Motor neuron (in vitro differentiated cells): ENCODE measurements at regions not wholly inside any gene's neighbourhood (a gene's known extent, or its start where the extent isn't known, plus 50 kb on each side); places are given as distances from the start of the nearest gene placed in this dataset.

ENCODE experiments used
- ATAC-seq, 8 experiments: fragments of 200-7000 bp; cut with Tn5 transposase; replicated peaks in 6 of 8; 2 replicates each; pipeline ENCODE4 v1.8.0; 2021; ENCODE audit warnings: mild to moderate bottlenecking in 8 of 8, moderate library complexity in 8 of 8
- H3K27ac ChIP-seq, 2 donors: fragments of 250-450 bp; sonication (Bioruptor Pico); 2 replicates each; pipeline ENCODE4 v1.9.0; 2021; ENCODE audit warnings: antibody characterized with exemption in 2 of 2, mild to moderate bottlenecking in 2 of 2, moderate library complexity in 1 of 2
- H3K4me1 ChIP-seq, 2 donors: fragments of 250-450 bp; sonication (Bioruptor Pico); replicated peaks in 1 of 2; 2 replicates each; pipeline ENCODE4 v1.6.1; 2021; ENCODE audit warnings: antibody characterized with exemption in 2 of 2, mild to moderate bottlenecking in 2 of 2, moderate library complexity in 1 of 2
- H3K4me3 ChIP-seq, 5 donors: fragments of 250-450 bp; sonication (Bioruptor Pico); 2 replicates each; pipeline ENCODE4 v1.9.0; 2021; ENCODE audit warnings: antibody characterized with exemption in 5 of 5, mild to moderate bottlenecking in 5 of 5, moderate library complexity in 4 of 5
- WGBS, 10 experiments: fragments of 450-650 bp; shearing (Covaris generic); methylation state at CpG; one replicate each; pipeline ENCODE4 v1.0.0; 2022; 5-methylcytosine and 5-hydroxymethylcytosine counted together
- in situ Hi-C, 9 experiments: fragments of 400-800 bp; cut with MboI; loops; one replicate each; pipeline ENCODE4 v1.15.0; 2021; ENCODE audit warnings: low sequenced_read_pairs in 9 of 9, low pct_unique_long_range_greater_than_20kb in 2 of 9; ENCODE audit not compliant: unreplicated experiment in 9 of 9

DNA sequence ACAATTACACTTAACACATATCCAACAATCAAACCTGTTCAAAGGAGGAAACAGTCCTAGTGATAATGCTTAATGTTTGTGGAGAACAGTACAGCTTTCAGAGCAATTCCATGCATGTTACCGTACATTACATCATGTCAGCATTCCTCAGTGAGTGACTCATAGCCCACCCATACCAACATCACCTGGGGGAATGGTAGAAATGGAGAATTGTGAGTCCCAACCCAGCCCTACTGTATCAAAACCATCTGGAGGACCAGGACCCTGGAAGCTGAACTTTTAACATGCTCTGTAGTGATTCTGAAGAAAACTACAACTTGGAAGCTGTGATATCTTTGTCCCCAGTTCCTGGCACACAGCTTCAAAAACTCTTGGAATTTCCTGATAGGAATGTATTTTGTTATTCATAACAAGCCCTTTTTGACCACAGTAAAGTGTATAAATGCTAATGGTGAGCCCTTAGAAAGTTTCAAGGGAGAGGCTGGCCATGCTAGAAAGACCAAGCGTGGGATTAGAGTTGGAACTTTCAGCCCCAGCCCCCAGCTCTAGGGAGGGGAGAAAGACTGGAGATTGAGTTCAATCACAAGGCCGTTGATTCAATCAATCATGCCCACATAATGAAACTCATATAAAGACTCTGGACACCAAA, 301.1 kb downstream of the BUD13 start:
- 0 to 90% (median 51%) methylated on average over 1 to 2 of the region's 3 CpGs; no CpG with 5 or more reads in 2 of the 10 experiments for WGBS, 10 experiments
- Histone ChIP-seq H3K4me3 (no peak overlapping the region), H3K4me1 (peaks cover 43 to 59% of the 10 kb centered on the region in 2 donors), H3K27ac (peak overlapping the region; percentile 28 to 72)
- in situ Hi-C loops: no loop called here
- peak; percentile 40 to 94 (median 68) for ATAC-seq

DNA sequence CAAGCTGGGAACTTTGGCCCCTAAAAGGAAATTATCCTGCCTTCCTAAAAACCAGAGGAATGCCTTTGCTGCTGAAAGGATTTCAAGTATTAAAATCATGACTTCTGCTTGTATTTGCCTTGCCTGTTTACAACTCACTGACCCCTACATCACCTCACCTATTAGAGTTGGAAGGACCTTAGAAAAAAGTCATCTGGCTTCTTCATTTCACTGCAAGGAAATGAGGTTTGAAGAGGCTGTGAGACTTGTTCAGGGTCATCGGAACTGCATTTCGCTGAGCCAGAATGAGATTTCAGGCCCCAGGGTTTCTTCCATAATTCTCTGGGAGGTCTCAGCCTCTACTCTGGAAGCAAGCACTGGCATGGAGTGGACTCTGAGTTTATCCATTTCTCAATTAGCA, 304.1 kb downstream of the BUD13 start:
- in situ Hi-C loops: no loop called here
- no peak overlapping the region for H3K27ac ChIP-seq
- ATAC-seq: no peak
- peaks cover 46 to 59% of the 10 kb centered on the region in 2 donors for H3K4me1 ChIP-seq
- no peak overlapping the region for H3K4me3 ChIP-seq
- 48 to 100% (median 80%) methylated on average over 1 to 2 of the region's 2 CpGs; no CpG with 5 or more reads in 6 of the 10 experiments for WGBS, 10 experiments

DNA sequence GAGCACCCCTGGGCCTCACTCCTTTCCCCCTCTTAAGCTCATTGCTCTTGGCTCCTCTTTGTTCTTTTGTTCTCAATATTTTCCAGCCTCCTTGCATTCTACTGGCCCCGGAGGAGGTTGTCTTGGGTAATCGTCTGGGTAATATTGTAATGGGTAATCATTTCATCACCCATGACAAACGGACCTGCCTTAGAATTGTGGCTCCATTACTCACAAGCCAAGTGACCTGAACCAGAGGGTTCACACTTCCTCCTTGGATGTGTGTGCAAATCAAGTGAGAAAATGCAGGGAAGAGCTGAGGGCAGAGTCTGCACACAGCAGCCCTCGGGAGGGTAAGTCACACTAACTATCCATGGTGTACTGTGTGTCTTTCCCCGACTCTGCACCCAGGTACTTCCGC, 305.0 kb downstream of the BUD13 start:
- H3K27ac ChIP-seq: peak overlapping the region; percentile 77 to 84
- in situ Hi-C loops: no loop called here
- ATAC-seq: peak in 5 of 8 experiments; percentile 59 to 80 (median 65)
- 0 to 40% (median 21%) methylated on average over 1 to 4 of the region's 6 CpGs; no CpG with 5 or more reads in 3 of the 10 experiments for WGBS, 10 experiments
- H3K4me1 ChIP-seq: peaks cover 38 to 59% of the 10 kb centered on the region in 2 donors
- no peak overlapping the region for H3K4me3 ChIP-seq

DNA sequence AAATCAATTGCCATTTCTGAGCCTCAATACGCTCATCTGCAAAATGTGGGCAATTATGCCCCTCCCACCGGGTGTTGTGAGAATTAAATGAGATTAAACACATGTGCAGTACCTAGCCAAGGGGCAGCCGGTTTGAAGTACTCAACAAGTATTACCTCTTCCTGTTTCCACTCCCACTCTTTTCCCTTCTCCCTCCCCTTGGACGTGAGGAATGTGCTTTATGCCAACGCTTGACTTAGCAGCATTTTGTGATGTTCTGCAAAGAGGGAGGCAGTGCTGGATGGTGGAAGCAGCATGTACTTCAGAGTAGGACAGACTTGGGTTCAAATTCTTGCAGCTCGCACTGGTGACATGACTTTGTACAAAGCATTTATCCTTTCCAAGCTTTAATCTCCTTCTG, 306.0 kb downstream of the BUD13 start:
- Histone ChIP-seq H3K27ac (no peak overlapping the region), H3K4me3 (no peak overlapping the region), H3K4me1 (peaks cover 36 to 59% of the 10 kb centered on the region in 2 donors)
- 0 to 100% (median 83%) methylated on average over 1 to 6 of the region's 6 CpGs; no CpG with 5 or more reads in 2 of the 10 experiments for WGBS, 10 experiments
- in situ Hi-C loops: no loop called here
- no peak for ATAC-seq

DNA sequence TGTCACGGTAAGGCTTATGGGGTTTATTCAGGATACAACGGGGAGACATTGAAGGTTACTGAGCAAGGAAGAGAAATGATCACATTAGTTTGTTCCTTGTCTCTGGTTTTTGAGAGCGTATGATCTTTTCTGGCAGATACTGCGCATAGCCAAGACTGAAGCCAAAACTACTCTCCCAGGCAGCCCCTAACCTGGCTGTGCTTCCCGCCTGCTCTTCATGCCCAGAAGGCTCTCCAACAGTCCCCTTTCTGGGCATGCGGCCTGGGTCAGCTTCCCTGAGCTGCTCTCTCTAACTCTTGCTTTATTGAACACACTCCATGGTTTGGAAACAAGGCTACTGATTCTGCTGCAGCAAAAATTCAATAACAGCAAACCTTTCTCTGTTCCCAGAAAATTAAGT, 306.6 kb downstream of the BUD13 start:
- no peak for ATAC-seq
- Histone ChIP-seq H3K4me1 (peaks cover 39 to 59% of the 10 kb centered on the region in 2 donors), H3K27ac (no peak overlapping the region), H3K4me3 (no peak overlapping the region)
- 38 to 100% (median 91%) methylated on average over 1 to 5 of the region's 6 CpGs; no CpG with 5 or more reads in 1 of the 10 experiments for WGBS, 10 experiments
- in situ Hi-C loops: no loop called here

DNA sequence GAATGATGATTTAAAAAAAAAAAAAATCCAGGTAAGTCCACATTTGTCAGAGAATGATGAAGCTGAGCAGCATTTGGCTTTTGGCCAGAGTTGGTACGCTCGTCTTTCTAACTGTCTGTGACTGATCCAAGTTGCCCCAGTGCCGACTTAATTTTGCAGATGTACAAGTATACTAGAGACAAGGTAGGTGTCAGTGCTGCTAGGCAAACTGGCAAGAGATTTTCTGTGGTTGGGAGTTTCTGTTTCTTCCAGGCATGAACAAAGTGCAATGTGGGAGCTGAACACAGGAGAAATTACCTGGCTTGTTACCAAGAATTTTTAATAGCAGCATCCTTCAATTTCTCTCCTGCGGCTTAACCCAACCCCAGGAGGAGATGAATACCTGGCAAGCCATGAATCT, 307.7 kb downstream of the BUD13 start:
- H3K27ac ChIP-seq: no peak overlapping the region
- ATAC-seq: no peak
- peaks cover 45 to 61% of the 10 kb centered on the region in 2 donors for H3K4me1 ChIP-seq
- H3K4me3 ChIP-seq: no peak overlapping the region
- WGBS, 10 experiments: 13 to 100% (median 88%) methylated on average over 1 to 4 of the region's 4 CpGs; no CpG with 5 or more reads in 3 of the 10 experiments
- in situ Hi-C loops: no loop called here

DNA sequence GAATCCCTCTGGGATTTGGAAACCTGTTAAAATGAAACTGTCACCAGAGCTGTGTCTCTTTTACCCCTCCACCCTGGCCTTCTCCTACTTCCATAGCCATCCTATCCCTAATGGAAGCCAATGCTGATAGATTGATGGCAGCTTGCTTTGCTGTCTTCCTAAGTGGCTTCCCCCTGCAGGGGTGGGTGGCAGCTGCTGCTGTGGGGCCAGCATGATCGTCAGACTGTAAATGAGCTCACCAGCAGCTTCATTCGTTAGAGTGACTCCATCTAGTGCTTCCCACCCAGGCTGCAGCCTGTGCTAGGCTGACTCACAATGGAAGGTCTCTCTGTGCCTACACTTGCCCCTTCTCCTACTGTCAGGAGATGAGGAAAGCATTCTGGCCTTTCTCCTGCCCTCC, 311.0 kb downstream of the BUD13 start:
- in situ Hi-C loops: no loop called here
- 0 to 20% (median 0%) methylated on average over 1 of the region's 2 CpGs; no CpG with 5 or more reads in 7 of the 10 experiments for WGBS, 10 experiments
- peak overlapping the region; percentile 79 to 84 for H3K27ac ChIP-seq
- no peak overlapping the region for H3K4me3 ChIP-seq
- ATAC-seq: peak; percentile 30 to 95 (median 90)
- peaks cover 62 to 74% of the 10 kb centered on the region in 2 donors for H3K4me1 ChIP-seq

DNA sequence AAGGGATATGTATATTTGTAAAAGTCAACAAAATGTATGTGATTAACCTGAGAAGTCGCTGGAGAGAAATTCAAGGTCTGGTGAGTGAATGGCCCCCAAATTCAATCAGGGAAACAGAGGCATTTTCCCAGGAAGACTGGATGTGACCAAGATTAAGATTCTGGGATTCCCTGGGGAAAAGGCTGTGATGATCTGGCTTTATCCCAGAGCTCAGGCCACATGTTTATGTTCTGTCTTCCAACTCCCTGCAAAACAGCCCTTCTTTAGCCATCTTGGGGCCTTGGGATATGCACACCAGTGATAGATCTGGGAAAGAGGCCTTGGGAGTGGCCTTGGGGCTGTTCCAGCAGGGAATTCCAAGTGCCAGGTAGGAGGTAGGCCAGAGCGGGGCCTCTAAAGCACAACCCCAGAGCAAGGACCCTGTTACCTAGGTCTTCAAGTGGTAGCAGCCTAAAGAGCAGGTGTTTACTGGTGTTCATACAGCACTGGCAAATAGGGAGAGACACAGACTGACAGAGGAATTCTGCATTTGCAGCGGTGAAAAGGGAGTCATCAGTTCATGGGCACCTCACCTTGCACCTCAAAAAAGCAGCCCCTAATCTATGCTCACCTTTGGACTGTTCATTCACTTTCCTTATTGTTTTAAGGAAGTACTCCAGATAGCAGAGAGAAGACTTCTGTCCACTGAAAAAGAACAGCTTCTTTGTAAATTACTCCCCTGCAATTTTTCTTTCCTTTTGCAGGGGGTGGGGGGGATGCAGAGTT, 312.4 kb downstream of the BUD13 start:
- in situ Hi-C loops: no loop called here
- Histone ChIP-seq H3K4me3 (no peak overlapping the region), H3K27ac (peak overlapping the region in 1 of 2 donors; percentile 65), H3K4me1 (peaks cover 66 to 77% of the 10 kb centered on the region in 2 donors)
- no peak for ATAC-seq
- WGBS, 10 experiments: 0 to 91% (median 40%) methylated on average over 1 to 3 of the region's 3 CpGs; no CpG with 5 or more reads in 3 of the 10 experiments

DNA sequence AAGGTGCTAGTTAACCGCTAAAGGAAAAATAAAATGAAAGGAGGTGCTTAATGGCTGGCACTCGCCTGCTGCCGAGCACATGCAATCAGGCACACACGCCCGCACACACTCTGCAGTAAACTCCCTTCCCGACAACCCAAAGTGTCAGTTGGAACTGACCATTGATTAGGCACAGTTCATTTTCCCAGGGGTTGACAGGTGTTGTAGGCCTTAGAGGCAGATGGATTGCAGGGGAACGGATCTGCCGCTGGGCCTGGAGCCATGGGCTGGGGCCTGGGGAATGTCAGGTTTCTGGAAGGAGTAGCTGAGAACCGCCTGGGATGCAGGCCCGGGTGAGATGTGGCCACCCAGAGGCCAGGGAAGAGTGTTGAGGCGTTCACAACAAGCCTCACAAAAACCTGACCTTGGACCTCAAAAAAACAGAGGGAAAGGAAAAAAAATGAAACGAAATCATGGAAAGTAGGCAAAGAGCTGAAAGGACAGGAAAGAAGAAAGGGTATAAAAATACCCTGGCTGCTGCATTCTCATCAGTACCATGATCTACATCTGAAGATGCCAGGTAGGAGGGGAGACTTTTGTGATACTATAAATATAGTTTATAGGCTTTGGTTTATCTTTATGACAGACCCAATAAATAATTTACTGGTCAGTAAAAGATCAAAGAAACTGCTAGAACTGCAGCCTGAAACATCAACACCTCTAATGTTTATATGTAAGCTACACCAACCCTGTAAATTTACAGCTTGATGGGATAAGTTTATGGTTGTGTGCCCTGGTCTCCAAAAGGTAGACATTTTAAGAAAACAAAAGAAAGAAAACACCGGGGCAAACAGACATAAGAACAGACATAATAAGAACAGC, 313.4 kb downstream of the BUD13 start:
- Histone ChIP-seq H3K27ac (peak overlapping the region; percentile 4 to 51), H3K4me3 (no peak overlapping the region), H3K4me1 (peaks cover 64 to 74% of the 10 kb centered on the region in 2 donors)
- ATAC-seq: peak in 3 of 8 experiments; percentile 0 to 25 (median 4)
- in situ Hi-C loops: no loop called here
- WGBS, 10 experiments: 10 to 80% (median 57%) methylated on average over 1 to 6 of the region's 13 CpGs

DNA sequence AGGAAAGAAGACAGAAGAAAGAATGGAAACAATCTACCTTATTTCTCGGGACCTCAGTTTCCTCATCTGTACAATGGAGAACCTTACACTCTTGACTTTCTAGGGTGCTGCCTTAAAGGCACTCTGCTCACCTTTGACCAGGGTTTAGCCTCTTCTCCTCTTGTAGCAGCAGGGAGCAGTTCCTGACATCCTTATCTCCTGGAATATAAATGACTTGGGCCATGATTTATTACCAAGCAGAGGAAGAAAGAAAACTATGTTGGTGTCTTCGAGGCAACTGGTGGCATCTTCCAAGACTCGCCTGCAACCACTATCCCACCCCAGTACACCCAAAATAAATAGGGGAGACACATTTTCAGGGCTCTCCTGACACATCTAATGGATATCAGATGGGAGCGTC, 314.2 kb downstream of the BUD13 start:
- Histone ChIP-seq H3K27ac (peak overlapping the region; percentile 4 to 80), H3K4me3 (no peak overlapping the region), H3K4me1 (peaks cover 56 to 65% of the 10 kb centered on the region in 2 donors)
- in situ Hi-C loops: no loop called here
- 33 to 100% (median 80%) methylated on average over 1 to 3 of the region's 4 CpGs; no CpG with 5 or more reads in 3 of the 10 experiments for WGBS, 10 experiments
- no peak for ATAC-seq

DNA sequence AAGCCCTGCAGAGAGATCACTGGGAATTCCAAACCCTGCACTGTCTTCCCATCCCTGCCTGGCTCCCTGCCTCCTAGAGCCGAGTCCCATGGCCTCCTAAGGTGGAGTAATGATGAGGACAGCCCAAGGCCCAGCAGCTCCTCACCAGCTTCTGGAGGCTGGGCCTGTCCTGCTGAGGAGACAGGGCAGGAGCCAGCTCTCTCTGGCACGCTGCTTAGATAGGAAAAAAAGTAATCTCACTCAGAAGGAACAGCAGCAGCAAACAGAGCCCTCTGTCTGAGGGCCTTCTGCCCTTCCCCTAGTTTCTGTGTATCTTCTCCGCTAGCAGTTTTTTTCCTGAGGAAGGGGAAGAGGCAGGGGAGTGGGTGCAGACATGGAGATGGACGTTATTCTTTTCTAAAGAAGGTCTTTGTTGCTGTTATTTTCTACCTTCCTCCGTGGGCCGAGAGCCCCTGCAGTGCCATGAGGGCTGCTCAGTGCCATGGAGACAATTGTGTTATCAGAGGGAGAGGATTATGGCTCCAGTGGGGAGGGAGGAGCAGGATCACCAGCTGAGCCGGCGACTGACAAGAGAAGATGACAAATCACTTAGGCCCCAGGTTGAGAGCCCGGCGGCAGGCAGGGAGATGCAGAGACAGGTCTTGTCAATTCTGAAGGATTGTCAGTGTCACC, 315.3 kb downstream of the BUD13 start:
- Histone ChIP-seq H3K27ac (peak overlapping the region; percentile 73 to 80), H3K4me1 (peaks cover 55% of the 10 kb centered on the region in 2 donors), H3K4me3 (no peak overlapping the region)
- ATAC-seq: peak in 5 of 8 experiments; percentile 66 to 77 (median 75)
- 0 to 60% (median 34%) methylated on average over 1 to 3 of the region's 10 CpGs; no CpG with 5 or more reads in 2 of the 10 experiments for WGBS, 10 experiments
- in situ Hi-C loops: no loop called here

DNA sequence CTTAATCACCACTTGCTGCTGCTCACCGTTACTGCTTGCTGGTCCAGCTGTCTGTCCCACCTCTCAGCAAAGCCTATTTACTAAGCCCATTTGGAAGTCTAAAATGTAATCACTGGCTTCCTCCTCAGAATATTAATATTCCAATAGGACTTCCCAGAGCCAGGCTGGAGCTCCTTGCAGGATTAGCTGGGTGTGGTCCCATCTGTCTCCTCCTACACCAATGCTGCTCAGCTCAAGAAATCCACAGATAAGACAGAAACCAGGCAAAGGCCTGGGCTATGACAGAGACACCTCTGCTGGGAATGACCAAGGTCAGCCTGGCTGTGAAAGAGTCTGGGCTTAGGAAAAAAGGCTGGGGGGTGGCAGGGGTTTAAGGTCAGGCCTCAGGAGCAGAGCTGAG, 317.8 kb downstream of the BUD13 start:
- no peak overlapping the region for H3K27ac ChIP-seq
- in situ Hi-C loops: no loop called here

More for the DNA sequence above, 317.8 kb downstream of the BUD13 start:
- H3K4me1 ChIP-seq: peaks cover 33 to 35% of the 10 kb centered on the region in 2 donors
- 0 to 100% (median 42%) methylated on average over 1 of the region's 1 CpG; no CpG with 5 or more reads in 6 of the 10 experiments for WGBS, 10 experiments
- ATAC-seq: peak in 3 of 8 experiments; percentile 51 to 81 (median 71)
- H3K4me3 ChIP-seq: no peak overlapping the region
